DOHH2 (cell line): ENCODE measurements at regions not wholly inside any gene's neighbourhood (a gene's known extent, or its start where the extent isn't known, plus 50 kb on each side); places are given as distances from the start of the nearest gene placed in this dataset.

Experiments
- H3F3A ChIP-seq: fragments of 200-600 bp; sonication (generic), shearing (Covaris generic); 2 replicates; pipeline ENCODE4 v1.6.0; 2016; ENCODE audit warnings: antibody characterized with exemption, mild to moderate bottlenecking; ENCODE audit not compliant: control insufficient read depth, insufficient read depth
- H3K27ac ChIP-seq: fragments of 200-600 bp; sonication (generic); 2 replicates; pipeline ENCODE4 v1.5.1; 2014; ENCODE audit warnings: low read depth, mild to moderate bottlenecking, low read length, moderate library complexity
- H3K27me3 ChIP-seq: fragments of 200-600 bp; sonication (generic); 2 replicates; pipeline ENCODE4 v1.6.1; 2014; ENCODE audit warnings: mild to moderate bottlenecking, low read length, mixed read lengths; ENCODE audit not compliant: control insufficient read depth
- H3K36me3 ChIP-seq: fragments of 200-600 bp; sonication (generic); 2 replicates; pipeline ENCODE4 v1.6.1; 2014; ENCODE audit warnings: mild to moderate bottlenecking, low read length, moderate library complexity, mixed read lengths; ENCODE audit not compliant: control insufficient read depth
- H3K4me1 ChIP-seq: fragments of 200-600 bp; sonication (generic); 2 replicates; pipeline ENCODE4 v1.6.1; 2014; ENCODE audit warnings: mild to moderate bottlenecking, low read length, mixed read lengths; ENCODE audit not compliant: control insufficient read depth
- H3K4me2 ChIP-seq: fragments of 200-600 bp; sonication (generic); 2 replicates; pipeline ENCODE4 v1.6.0; 2014; ENCODE audit warnings: mild to moderate bottlenecking, low read length, moderate library complexity
- H3K4me3 ChIP-seq: fragments of 200-600 bp; sonication (generic); 2 replicates; pipeline ENCODE4 v1.5.1; 2014; ENCODE audit warnings: mild to moderate bottlenecking, low read length, mixed read lengths
- H3K79me2 ChIP-seq: fragments of 200-600 bp; sonication (generic); 2 replicates; pipeline ENCODE4 v1.6.1; 2014; ENCODE audit warnings: mild to moderate bottlenecking, low read length, mixed read lengths; ENCODE audit not compliant: control insufficient read depth
- H3K9me2 ChIP-seq: fragments of 200-600 bp; sonication (generic); replicated peaks from 2 replicates; pipeline ENCODE4 v1.6.1; 2014; ENCODE audit warnings: mild to moderate bottlenecking, low read length, mixed read lengths; ENCODE audit not compliant: control insufficient read depth
- H3K9me3 ChIP-seq: fragments of 200-600 bp; sonication (generic); 2 replicates; pipeline ENCODE4 v1.6.1; 2014; ENCODE audit warnings: antibody characterized with exemption, low read length, mixed read lengths; ENCODE audit not compliant: control insufficient read depth, insufficient read depth
- H4K20me1 ChIP-seq: fragments of 200-600 bp; sonication (generic); 2 replicates; pipeline ENCODE4 v1.6.0; 2014; ENCODE audit warnings: low read depth, mild to moderate bottlenecking, antibody characterized with exemption, low read length, moderate library complexity; ENCODE audit not compliant: control insufficient read depth, insufficient read depth
- CTCF ChIP-seq: fragments of 200-600 bp; sonication (generic); IDR thresholded peaks from one replicate; pipeline ENCODE4 v1.5.1; 2014; ENCODE audit warnings: antibody characterized with exemption, mild to moderate bottlenecking, low read depth, low read length; ENCODE audit not compliant: poor library complexity, severe bottlenecking
- EZH2phosphoT487 ChIP-seq: fragments of 200-600 bp; sonication (generic); IDR thresholded peaks from 2 replicates; pipeline ENCODE4 v1.6.1; 2017; ENCODE audit warnings: borderline replicate concordance, mild to moderate bottlenecking, antibody characterized with exemption, low read length, moderate library complexity, mixed read lengths

- no peak overlapping the region for H3K4me3 ChIP-seq
- no peaks in the 10 kb centered on the region for H3K4me1 ChIP-seq
- no peaks in the 10 kb centered on the region for H3K27me3 ChIP-seq
- H3K4me2 ChIP-seq, result no peak overlapping the region
- H3K79me2 ChIP-seq, result no peaks in the 10 kb centered on the region
- H3F3A ChIP-seq, result no peaks in the 10 kb centered on the region
- H3K36me3 ChIP-seq, result no peaks in the 10 kb centered on the region
- no peak overlapping the region for H3K27ac ChIP-seq
- TF ChIP-seq CTCF, result no peak
- no peak for TF ChIP-seq EZH2phosphoT487
- H4K20me1 ChIP-seq, result no peaks in the 10 kb centered on the region
- no peaks in the 10 kb centered on the region for H3K9me2 ChIP-seq
- no peaks in the 10 kb centered on the region for H3K9me3 ChIP-seq
These were observed 50.0 kb upstream of the SOD3 start for GRCh38 chr4:24745172-24745895.
